ENCODE measurements at regions not wholly inside any gene's neighbourhood (a gene's known extent, or its start where the extent isn't known, plus 50 kb on each side); places are given as distances from the start of the nearest gene placed in this dataset.
"Not testable (repeated sequence)": the region's sequence is repeated elsewhere in the genome, so short reads cannot be mapped to it uniquely, and the experiment has no call there.

GRCh38 chr7:82507976-82508677 lies 64.5 kb upstream of the CACNA2D1 start:
- peak in 1 of 11 donors; percentile 2 for DNase-seq (ENCODE audit: extremely low read depth in 1 of 11, low read depth in 9 of 11, low spot score in 4 of 11)

- no peak for DNase-seq (ENCODE audit: extremely low read depth in 1 of 11, low read depth in 9 of 11, low spot score in 4 of 11)
Observed at GRCh38 chr7:82507365-82507975, 63.9 kb upstream of the CACNA2D1 start.

- no peak for DNase-seq (ENCODE audit: extremely low read depth in 1 of 11, low read depth in 9 of 11, low spot score in 4 of 11)
Observed at GRCh38 chr7:82506702-82507101, 63.1 kb upstream of the CACNA2D1 start.

- no peak for DNase-seq (ENCODE audit: extremely low read depth in 1 of 11, low read depth in 9 of 11, low spot score in 4 of 11)
Observed at GRCh38 chr7:82506208-82506607, 62.6 kb upstream of the CACNA2D1 start.

- DNase-seq (ENCODE audit: extremely low read depth in 1 of 11, low read depth in 9 of 11, low spot score in 4 of 11): no peak
Observed at GRCh38 chr7:82501346-82501745, 57.8 kb upstream of the CACNA2D1 start.

GRCh38 chr7:82499546-82499945 lies 56.0 kb upstream of the CACNA2D1 start:
- DNase-seq (ENCODE audit: extremely low read depth in 1 of 11, low read depth in 9 of 11, low spot score in 4 of 11): not testable (repeated sequence)

- no peak for DNase-seq (ENCODE audit: extremely low read depth in 1 of 11, low read depth in 9 of 11, low spot score in 4 of 11)
Observed at GRCh38 chr7:82494420-82494819, 50.8 kb upstream of the CACNA2D1 start.
